Non-pigmented ciliary epithelial cell (primary cell): ENCODE measurements at regions not wholly inside any gene's neighbourhood (a gene's known extent, or its start where the extent isn't known, plus 50 kb on each side); places are given as distances from the start of the nearest gene placed in this dataset.

ENCODE experiments used
- DNase-seq: peaks from one replicate; pipeline ENCODE4 v3.0.0-alpha.2; 2010; ENCODE audit warnings: low read depth

DNA sequence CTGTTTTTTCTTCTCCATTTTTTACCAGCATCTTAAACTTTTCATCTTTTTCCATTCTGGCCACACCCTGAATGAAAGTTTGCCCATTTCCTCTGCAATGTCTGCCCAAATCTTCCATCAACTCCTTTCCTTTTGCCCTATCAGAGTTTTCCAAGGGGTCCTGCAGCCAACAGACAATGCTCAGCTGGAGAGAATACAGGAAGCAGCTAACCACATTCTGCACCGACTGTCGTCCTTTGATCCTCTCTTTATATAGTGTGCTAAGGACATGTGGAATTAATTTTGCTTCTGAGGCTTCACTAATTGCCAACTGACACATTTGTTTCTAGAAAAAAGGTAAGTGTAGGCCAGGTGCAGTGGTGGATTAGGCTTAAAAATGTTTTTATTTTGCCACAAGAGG is 50.5 kb upstream of the DLX2 start:
- no peak for DNase-seq

DNA sequence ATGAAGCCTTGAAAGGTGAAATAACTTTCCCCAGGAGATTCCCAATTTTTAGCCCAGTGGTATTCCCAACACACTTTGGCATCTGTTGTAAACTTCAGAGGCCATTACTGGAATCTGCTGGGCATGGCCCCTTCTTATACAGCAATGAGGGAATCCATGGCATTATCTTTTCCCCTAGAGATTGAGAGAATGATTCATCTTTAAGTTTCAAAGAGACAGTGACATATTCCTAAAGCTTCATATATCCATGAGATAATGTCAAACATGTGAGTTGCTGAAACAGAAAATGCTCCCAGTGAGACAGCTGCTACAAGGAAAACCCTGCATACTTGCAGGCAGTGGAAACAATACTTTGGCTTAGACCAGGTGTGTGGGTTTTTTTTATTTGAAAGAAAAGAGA is 51.1 kb upstream of the DLX2 start:
- no peak for DNase-seq

DNA sequence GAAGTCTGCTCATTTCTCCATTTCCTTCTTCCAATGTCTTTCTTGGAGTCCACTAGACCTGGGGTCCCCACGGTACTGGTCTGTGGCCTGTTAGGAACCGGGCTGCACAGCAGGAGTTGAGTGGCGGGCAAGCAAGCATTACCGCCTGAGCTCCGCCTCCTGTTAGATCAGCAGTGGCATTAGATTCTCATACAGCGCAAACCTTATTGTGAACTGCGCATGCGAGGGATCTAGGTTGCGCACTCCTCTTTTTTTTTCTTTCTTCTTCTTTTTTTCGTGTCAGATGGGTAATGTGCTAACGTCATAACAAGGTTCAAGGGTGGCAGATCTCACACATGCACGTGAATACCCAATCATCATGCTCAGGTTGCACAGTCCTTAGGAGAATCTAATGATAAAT is 53.1 kb upstream of the DLX2 start:
- no peak for DNase-seq

DNA sequence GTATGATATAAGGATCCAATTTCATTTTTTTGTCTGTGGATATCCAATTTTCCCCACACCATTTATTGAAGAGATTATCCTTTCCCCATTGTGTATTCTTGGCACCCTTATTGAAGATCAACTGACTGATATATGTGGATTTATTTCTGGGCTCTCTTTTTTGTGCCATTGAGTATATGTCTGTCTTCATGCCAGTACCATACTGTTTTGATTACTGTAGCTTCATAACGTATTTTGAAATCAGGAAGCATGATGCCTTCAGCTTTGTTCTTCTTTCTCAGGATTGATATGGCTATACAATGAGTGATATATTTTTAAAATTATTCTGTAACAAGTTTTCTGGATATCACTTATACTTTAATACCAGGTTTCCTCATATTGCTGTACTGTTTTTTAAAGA is 58.1 kb upstream of the DLX2 start:
- DNase-seq, result no peak

DNA sequence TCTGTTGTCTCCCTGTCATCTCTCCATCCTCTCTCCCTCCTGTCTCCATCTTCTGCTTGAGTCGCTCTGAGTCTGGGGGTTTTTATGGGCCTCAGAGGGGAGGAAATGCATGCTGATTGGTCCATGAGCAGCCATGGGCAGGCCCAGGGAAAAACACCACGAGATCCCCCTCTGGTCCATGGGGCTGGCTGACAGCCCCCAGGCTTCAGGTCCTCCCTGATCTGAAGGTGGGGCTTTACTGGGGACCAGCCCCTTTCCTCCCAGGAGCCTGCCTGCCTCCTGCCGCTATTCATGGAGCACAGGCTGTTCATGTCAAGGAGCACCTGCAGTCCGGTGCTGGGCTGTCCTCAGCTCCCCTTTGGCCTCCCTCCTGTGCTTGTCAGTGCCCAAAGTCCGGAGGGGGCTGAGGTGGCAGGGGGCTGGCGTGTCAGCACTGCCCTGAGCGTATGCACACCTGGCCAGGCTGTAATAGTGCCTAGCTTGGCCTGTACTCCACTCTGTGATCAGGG is 59.6 kb upstream of the DLX2 start:
- no peak for DNase-seq

DNA sequence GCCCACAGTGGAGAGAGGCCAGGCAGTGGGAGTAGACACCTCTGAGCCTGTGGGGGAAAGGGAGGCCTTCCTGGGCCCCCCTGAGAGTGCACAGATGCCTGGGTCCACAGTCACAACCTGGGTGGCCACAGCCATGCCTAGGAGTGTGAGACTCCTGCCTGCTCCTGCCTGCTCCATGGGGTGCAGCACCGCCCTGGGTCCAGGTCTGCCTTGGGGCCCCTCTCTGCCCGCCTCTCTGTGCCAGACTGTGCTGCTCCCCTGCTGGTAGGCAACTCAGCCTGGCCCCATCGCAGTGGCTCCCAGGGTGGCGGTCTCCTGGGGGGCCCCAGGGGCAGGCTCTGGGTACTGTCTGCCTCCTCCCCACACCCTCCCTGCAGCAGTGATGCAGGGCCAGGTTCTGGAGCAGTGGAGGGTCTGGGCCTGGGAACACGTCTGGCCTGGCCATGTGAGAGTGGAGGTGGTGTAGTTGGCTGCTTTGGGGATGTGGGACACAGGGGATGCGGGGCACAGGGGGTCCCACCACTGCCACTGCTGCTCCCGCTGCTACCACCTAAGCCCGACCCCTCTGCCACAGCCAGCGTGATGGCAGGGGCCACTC is 60.1 kb upstream of the DLX2 start:
- no peak for DNase-seq

DNA sequence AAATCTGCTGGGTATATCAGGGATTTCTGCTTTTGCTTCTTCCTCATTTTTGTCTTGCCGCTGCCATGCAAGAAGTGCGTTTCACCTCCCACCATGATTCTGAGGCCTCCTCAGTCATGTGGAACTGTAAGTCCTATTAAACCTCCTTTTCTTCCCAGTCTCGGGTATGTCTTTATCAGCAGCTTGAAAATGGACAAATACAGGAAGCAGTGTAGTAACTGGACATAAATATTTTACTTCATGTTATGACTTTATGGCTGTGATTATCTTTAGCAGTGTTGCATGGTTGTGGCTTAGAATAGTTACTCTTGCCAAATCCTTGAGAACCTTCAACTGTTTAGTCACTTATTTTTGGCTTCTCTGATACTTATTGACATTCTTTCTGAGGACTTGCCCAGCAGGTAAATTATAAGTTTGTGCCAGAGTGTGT is 66.2 kb upstream of the DLX2 start:
- no peak for DNase-seq

DNA sequence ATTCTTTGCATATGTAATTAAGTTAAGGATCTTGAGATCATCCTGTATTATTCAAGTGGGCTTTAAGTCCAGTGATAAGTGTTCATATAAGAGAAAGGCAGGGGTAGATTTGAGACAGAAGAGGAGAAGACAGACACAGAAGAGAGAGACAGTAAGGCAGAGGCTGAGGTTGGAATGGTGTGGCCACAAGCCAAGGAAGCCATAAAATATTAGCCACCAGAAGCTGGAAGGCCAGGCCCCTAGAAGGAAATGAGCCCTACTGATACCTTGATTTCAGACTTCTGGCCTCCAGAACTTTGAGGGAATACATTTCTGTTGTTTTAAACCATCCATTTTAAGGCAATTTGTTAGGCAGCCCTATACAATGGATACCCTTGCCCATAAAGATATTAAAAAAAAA is 66.9 kb upstream of the DLX2 start:
- no peak for DNase-seq

DNA sequence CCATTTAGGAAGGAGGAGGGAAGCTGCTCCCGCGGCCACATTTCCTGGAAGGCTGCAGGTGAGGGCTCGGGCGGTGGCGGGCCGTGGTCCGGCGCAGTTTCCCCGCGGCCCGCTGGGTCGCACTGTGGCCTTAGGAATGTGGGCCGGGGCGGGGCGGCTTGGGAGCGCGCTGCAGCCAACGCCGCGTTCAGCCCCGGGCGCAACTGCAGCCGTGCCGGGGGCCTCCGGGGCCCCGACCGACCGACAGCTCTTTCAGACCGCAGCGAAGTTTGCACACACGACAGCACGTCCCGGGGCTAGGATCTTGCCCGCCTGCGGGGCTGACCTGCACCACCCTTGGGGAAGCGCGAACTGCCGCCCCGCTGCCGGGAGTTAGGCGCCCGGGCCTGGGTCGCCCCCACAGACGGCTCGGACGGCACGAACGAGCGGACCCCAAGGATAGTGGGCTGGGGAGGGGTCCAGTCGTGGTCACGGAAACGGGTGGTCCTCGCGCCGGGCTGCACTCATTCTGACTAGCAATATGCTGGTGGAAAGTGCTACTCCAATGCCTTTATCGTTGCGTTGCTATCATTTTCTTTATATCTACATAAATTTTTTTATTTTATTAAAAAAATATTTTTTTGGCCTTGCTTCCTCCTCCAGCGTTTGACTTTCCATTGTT is 69.9 kb upstream of the DLX2 start:
- DNase-seq, result no peak

DNA sequence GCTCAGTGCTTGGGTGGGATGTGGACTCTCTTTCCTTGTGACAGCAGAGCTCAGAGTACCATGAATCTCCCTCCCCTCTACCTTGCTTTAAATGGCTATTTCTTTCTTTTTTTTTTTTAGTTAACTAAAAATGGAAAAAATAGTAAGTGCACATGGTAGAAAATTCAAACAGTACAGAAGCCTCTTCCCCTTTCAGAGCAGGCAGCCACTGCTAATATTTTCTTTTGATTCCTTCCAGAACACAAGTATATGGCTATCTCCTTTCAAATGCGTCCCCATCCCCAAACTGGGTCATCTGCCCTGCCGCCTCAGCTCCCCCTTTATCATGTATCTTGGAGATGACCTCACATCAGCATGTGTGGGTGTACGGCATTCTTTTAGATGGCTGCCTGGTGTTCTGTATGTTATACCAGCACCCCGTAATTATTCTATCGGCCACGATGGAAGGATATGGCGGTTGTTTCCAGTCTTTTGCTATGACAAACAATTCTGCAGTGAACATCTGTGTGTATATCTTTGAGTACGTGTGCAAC is 70.5 kb upstream of the DLX2 start:
- DNase-seq, result no peak

DNA sequence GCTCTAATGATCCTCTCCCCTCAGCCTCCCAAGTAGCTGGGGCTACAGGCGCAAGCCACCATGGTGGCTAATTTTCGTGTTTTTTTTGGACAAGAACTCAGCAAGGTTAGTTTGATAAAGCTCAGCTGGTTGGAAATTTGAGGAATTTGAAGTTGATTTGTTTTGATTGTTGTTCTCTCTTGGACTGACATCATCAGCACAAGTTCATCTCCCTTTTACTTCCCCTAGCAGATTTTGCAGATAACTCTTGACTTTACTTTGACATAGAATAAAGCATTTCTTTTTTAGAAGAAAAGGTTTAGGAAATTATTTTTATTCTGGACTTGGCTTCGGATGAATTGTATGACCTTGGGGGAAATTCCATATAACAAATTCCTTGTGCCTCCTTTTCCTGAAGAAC is 74.9 kb upstream of the DLX2 start:
- DNase-seq, result no peak

DNA sequence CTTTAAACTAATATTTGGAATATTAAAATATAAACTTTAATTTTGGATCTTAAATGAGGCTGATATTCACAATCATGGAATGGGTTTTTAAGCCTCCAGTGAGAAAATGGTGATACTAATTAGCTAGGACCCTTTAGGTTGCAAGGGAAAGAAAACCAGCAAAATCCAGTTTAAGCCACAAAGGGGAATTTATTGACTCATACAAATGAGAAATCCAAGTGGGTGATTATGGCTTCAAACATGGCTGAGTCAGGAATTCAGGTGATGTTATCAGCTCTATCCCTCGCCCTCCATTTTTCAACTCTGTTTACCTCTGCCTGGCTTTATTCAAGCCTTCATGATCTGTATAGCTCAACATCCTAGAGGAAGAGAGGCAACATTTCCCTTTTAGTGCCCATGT is 75.3 kb upstream of the DLX2 start:
- no peak for DNase-seq

DNA sequence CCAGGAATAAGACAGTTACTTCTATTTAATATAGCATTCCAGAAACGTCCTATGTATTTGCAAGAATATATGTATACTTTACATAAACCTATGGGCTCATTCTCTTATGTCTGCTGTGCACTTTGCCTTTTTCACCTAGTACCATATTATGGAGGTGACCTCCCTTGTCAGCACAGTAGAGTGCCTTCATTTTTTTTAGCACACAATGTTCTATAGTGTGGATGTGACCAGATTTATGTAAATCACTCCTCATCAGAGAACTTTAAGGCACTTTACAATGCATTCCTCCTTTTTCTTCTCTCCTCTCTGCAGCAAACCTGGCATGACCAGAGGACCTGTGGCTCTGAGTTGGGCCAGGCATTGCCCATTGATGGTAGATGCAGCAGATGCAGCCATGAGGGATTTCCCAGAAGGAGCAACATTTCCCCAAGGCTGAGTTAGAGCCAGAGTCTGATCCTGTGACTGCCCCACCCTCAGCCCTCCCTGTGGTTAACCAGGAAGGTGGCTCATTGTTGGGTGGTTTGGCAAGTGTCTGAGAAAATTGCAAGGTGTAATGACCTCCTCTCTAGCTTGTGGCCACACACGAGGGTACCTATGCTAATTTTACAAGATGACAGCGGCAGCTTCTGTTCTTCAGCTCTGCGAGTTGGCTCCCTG is 76.5 kb upstream of the DLX2 start:
- DNase-seq, result no peak

DNA sequence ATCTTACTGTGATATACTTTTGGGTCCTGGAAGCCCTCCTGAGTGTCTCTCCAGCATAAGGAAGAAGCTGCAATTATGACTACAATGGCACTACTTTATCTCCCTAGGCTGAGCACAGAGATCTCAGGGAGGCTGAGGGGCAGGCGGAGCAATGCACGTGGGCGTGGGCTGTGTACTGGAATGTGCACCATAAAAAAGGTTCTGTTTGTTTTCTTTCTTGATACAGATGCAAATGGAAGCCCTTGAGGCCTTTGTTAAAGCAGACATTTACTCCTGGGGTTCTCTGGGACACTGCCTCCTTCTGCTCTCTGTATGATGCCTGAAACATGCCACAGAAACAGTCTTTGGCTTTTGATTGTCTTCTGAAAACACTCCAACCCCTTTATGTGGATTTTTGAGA is 79.1 kb upstream of the DLX2 start:
- no peak for DNase-seq

DNA sequence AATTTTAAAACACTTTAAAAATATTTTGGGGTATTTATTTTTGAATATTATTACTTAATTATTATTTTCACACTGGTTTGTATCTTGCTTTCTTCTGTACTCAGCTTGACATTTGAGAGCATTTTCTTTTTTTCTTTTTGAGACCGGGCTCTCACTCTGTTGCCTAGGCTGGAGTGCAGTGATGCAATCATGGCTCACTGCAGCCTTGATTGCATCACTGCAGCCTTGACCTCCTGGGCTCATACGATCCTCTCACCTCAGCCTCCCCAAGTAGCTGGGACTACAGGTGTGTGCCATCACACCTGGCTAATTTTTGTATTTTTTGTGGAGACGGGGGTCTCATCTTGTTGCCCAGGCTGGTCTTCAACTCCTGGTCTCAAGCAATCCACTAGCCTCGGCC is 79.9 kb upstream of the DLX2 start:
- DNase-seq, result no peak

DNA sequence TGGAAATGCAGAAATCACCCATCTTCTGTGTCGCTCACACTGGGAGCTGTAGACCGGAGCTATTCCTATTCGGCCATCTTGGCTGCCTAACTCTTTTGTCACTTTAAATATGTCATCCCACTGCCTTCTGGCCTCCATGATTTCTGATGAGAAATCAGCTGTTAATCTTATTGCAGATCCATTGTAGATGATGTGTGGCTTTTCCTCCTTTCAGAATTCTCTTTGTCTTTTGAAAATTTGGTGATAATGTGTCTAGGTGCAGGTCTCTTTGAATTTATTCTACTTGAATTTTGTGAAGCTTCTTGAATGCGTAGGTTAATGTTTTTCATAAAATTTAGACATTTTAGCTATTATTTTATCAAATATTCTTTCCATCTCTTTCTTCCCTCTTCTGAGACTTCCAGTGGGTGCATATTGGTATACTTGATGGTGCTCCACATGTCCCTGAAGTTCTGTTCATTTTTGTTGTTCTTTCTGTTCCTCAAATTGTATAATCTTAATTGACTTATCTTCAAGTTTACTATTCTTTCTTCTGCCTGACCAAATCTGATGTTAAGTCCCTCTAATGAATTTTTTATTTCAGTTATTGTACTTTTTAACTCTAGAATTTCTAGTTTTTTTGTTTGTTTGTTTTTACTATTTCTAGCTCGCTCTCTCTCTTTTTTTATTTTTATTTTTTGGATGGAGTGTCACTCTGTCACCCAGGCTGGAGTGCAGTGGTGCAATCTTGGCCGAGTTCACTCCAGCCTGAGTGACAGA is 90.8 kb upstream of the DLX2 start:
- no peak for DNase-seq

DNA sequence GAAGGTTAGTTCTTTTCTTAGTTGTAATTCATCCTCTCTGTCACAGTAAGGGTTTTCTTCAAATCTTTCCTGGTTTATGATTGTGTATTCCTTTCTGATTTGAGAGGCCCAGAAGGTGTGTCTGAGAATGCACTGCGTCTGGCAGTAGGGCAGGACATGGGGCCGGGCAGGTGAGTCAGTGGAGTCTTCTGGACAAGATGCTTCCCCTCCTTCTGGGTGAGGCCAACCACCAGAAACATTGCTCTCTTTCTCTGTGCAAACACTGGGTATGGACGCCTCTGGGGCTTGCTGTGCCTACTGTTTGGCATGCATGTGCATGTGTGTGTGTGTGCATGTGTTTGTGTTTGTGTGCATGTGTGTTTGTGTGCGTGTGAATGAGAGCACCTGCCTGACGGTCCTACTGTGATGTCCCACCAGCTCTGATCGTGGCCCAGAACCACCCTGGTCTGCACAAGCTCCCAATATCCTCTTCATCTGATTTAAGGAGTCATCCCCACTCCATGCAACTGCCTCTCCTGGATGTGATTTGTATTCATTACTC is 93.2 kb upstream of the DLX2 start:
- DNase-seq, result no peak

DNA sequence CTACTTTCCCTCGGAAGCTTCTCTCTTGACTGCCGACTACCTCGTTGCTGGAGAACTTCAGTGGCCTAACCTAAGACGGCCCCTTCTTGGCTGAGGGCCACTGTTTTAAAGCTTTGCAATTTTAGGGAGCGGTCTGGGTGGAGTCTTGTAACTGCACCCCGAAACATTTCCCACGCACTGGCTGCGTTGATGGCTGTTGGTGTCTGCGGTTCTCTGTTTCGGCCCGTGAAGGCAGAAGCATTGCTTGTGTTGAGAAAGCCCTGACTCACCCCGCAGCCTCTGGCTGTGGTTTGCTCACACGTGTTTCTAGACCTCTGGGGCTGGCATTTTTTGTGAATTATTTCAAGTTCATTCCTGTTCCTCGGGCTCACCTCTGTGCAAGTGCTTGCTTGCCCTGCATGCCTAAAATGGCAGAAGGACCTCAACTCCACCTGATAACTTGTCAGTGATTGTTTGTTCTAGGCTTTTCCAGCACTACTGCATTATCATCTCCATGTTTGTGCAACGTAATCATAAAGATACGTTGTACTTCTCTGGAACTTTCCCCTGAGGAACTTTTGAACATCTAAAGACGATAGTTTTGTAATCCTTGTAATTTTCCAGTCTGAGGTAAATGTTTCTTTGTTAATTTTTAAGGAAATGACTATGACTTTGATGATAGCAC is 94.2 kb upstream of the DLX2 start:
- DNase-seq, result peak; percentile 54

DNA sequence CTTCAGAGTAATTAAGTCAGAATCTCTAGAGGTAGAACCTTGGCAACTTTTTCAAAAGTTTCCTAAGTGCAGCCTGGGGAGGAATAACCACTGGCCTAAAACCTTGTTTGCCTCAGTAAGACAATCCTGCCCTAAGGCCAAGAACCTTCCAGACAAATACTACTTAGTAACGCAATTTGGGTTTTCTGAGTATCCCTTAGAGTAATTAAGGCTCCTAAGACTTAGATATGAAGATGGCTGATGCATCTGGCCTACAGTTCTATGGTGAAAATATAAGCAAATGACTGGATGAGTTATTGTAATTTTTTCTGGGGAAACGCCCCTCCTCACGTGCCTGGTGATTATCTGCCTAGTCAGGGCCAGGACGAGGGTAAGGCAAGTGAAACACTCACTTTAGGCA is 95.7 kb upstream of the DLX2 start:
- no peak for DNase-seq

DNA sequence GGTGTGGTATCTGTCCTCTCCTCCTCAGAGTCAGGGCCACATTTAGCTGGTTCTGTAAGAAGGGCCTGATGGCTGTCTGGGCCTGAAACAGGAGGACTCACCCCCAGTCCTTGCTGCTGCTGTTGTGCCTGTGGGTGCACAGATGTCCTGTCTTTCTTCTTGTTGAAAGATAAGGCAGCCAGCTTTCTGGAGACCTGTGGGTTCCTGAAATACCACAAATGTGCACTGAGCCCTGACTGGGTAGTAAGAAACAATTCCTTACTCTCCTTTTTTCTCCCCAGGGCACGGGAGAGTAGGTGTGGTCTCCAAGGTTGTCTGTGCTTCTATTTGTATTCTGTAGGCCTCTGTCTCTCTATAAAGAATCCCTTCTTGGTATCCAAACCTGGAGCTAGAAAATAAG is 96.2 kb upstream of the DLX2 start:
- no peak for DNase-seq

DNA sequence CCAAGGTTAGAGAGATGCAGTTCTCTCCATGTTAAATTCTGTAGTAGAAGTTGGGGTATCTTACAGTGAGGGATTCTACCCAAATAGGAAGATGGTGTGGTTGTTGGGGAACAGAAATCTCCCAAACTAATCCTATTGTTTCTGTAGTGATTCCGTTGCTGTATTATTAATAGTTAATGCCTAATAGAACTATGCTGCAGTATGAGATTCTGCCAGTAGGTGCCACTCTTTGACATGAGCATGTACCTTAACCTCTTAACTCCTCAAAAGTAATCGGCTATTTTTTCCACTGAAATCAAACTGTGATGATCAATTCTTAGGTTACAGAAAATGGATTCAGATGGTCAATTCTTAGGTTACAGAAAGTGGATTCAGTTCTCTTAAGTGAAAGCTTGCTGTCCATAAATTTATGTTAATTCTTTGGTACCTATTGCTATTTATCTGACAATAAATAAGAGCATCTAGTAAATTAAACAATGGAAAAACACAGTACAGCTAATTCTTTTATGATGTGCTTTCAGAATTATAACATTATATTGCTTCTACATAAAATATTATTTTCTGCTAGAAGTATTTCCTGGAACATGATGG is 97.9 kb upstream of the DLX2 start:
- no peak for DNase-seq
